Activated CD4-positive, alpha-beta T cell treated with anti-CD3 and anti-CD28 coated beads for 36 hours (primary cell): ENCODE measurements at regions not wholly inside any gene's neighbourhood (a gene's known extent, or its start where the extent isn't known, plus 50 kb on each side); places are given as distances from the start of the nearest gene placed in this dataset.
"Not testable (repeated sequence)": the region's sequence is repeated elsewhere in the genome, so short reads cannot be mapped to it uniquely, and the experiment has no call there.

Experiments used
- ATAC-seq: fragments of 200-7000 bp; cut with Tn5 transposase; one replicate; pipeline ENCODE4 v1.10.0; 2021; ENCODE audit warnings: mild to moderate bottlenecking, moderate library complexity
- CTCF ChIA-PET: fragments of 350-600 bp; sonication (Branson Sonifier 250); formaldehyde crosslinking; loops from one replicate; lab custom pipeline; 2021; ENCODE audit warnings: antibody characterized with exemption; lab: Charles Lee
- POLR2A ChIA-PET: fragments of 350-600 bp; sonication (Branson Sonifier 250); formaldehyde crosslinking; loops from one replicate; lab custom pipeline; 2021; ENCODE audit warnings: antibody characterized with exemption, inconsistent platforms; lab: Charles Lee
- DNase-seq: peaks from one replicate; pipeline ENCODE4 v3.0.0-alpha.2; 2020
- H3K27ac Mint-ChIP-seq: one replicate; pipeline ENCODE4 v1.8.0; 2021; ENCODE audit warnings: mixed read lengths
- H3K27me3 Mint-ChIP-seq: one replicate; pipeline ENCODE4 v1.8.0; 2021; ENCODE audit warnings: mixed read lengths
- H3K36me3 Mint-ChIP-seq: one replicate; pipeline ENCODE4 v1.8.0; 2021; ENCODE audit warnings: low read depth, mixed read lengths
- H3K4me1 Mint-ChIP-seq: one replicate; pipeline ENCODE4 v1.8.0; 2021; ENCODE audit warnings: mixed read lengths
- H3K4me3 Mint-ChIP-seq: one replicate; pipeline ENCODE4 v1.8.0; 2021; ENCODE audit warnings: mild to moderate bottlenecking, moderate library complexity, mixed read lengths
- H3K9me3 Mint-ChIP-seq: one replicate; pipeline ENCODE4 v1.8.0; 2021; ENCODE audit warnings: low read depth, mixed read lengths
- intact Hi-C, 2 experiments: fragments of 100-400 bp; cut with DNase I in 1 of 2; cut with micrococcal nuclease in 1 of 2; formaldehyde crosslinking; loops; one replicate each; pipeline versions ENCODE4 v1.14.2 to v1.15.1; 2022 to 2024; cut with DNase I, micrococcal nuclease

DNA sequence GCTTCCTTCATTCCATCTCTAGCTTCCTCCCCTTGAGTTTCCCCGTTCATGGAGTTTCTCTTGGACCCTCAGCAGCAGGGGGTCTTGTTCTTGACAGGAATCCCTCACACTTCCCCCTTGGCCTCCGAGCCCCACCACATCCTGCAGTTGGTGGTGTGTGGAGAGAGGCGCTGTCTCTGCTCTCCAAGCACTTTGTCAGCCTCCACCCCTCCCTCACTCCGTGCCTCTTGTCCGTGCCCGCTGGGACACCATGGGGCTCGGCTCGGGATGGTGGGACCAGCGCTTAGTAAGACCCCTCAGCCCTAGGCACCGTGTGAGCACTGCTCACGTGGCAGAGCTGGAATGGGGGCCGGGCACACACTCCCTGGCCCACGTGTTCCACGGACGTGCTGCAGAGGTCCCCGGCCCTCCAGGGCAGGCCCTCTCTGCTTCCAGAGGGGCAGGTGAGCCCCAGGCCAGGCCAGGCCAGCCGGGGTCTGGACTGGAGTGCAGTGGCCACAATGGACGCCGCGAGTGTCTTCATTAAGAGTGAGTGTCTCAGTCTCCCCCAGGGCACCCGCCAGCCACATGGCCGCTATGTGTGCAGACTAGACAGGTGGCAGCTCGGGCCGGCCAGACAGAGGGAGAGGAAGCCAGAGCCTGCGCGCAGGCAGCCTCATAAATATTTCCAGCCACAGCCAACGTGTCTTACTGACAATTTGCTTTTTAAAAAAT lies 123.3 kb downstream of the IGLL1 start:
- POLR2A ChIA-PET, H3K4me3 Mint-ChIP-seq, DNase-seq, H3K9me3 Mint-ChIP-seq, intact Hi-C loops, H3K36me3 Mint-ChIP-seq, H3K27ac Mint-ChIP-seq: not testable (repeated sequence)
- H3K4me1 Mint-ChIP-seq: peaks cover 11% of the 10 kb centered on the region
- peak; percentile 44 for ATAC-seq
- CTCF ChIA-PET: interaction anchor here (0.6 to 0.7 kb wide), 2 partner anchors 8 to 389 kb away, joined by 3 to 4 read pairs; no protein-coding TSS in a partner anchor
- peaks cover 20% of the 10 kb centered on the region for H3K27me3 Mint-ChIP-seq

GRCh38 chr22:23454345-23454744 lies 125.7 kb downstream of the IGLL1 start:
- ATAC-seq, POLR2A ChIA-PET, H3K36me3 Mint-ChIP-seq, H3K27ac Mint-ChIP-seq, intact Hi-C loops, H3K9me3 Mint-ChIP-seq, DNase-seq, H3K4me3 Mint-ChIP-seq: not testable (repeated sequence)
- H3K4me1 Mint-ChIP-seq: peaks cover 14% of the 10 kb centered on the region
- peaks cover 20% of the 10 kb centered on the region for H3K27me3 Mint-ChIP-seq
- CTCF ChIA-PET: interaction anchor here (0.6 kb wide), 1 partner anchor 1501 kb away, joined by 3 read pairs; no protein-coding TSS in a partner anchor

GRCh38 chr22:23453277-23453676 lies 126.8 kb downstream of the IGLL1 start:
- POLR2A ChIA-PET: no interaction called here
- H3K9me3 Mint-ChIP-seq: no peaks in the 10 kb centered on the region
- intact Hi-C loops: no loop called here

DNA sequence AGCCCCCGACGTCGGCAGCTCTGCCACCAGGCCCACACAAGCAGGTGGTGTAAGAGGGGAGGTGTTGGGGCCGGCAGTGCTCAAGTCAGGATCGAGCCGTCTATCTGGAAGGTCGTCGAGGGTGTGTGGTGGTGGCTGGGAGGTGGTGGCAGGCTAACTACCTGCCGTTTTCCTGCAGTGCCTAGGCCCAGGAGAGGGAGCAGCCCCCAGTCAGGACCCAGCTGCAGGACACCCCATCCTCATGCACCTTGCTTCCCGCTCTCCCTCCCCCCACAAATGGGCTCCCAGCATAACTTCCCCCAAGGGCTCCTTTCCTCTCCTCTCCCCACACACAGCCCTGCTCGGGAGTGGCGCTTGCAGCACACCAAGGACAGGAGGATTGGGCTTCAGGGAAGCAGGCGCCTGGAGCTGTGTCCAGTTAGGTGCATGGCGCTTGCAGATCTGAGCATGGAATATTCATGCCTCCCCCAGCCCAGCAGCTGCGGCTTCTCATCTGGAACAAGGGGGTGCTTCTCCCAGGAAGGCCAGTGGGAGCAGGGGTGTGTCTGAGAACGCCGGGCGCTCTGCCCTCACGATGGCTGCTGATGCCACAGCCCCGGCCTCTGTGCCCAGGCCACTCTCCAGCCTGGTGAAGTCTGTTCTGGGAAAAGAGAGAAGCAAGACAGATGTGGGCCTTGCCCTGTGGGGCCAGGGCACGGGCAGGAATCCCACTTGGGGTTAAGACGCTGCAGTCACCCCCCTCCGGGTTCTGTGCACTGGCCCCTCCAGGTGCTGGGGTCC lies 127.7 kb downstream of the IGLL1 start:
- H3K9me3 Mint-ChIP-seq: no peaks in the 10 kb centered on the region
- no peak overlapping the region for H3K27ac Mint-ChIP-seq
- ATAC-seq (no peak), DNase-seq (no peak)
- H3K36me3 Mint-ChIP-seq: no peaks in the 10 kb centered on the region
- H3K4me1 Mint-ChIP-seq: peaks cover 11% of the 10 kb centered on the region
- ChIA-PET POLR2A (no interaction called here), CTCF (no interaction called here)
- H3K27me3 Mint-ChIP-seq: peaks cover 15% of the 10 kb centered on the region
- no peak overlapping the region for H3K4me3 Mint-ChIP-seq
- intact Hi-C loops: no loop called here

More at GRCh38 chr22:23453277-23453676, 126.8 kb downstream of the IGLL1 start:
- DNase-seq (no peak), ATAC-seq (no peak)
- no peaks in the 10 kb centered on the region for H3K36me3 Mint-ChIP-seq
- H3K27ac Mint-ChIP-seq: no peak overlapping the region
- no peak overlapping the region for H3K4me3 Mint-ChIP-seq
- CTCF ChIA-PET: no interaction called here
- H3K27me3 Mint-ChIP-seq: peaks cover 20% of the 10 kb centered on the region
- H3K4me1 Mint-ChIP-seq: peaks cover 14% of the 10 kb centered on the region

- intact Hi-C loops: not testable (repeated sequence)
These were observed 128.4 kb downstream of the IGLL1 start for GRCh38 chr22:23451452-23452230.

DNA sequence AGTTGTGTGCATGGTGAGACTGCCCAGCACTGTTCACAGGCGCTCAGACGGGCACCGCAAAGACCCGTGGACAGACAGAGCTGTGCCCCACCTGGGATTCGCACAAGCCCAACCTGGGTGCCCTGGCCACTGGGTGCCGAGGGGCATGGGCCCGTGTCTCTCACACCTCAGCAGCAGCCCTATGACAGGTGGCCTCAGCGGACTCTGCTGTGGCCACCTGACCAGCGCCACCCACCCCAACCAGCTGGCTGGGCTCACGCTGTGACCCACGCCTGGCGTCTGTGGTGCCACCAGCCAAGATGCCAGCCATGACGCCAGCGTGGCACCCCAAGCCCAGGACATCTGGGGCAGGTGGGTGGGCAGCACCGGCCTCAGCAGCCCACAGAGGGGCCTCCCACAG lies 129.3 kb downstream of the IGLL1 start:
- DNase-seq, H3K4me3 Mint-ChIP-seq, H3K4me1 Mint-ChIP-seq, H3K9me3 Mint-ChIP-seq, POLR2A ChIA-PET, intact Hi-C loops, ATAC-seq, H3K27ac Mint-ChIP-seq, H3K27me3 Mint-ChIP-seq, H3K36me3 Mint-ChIP-seq, CTCF ChIA-PET: not testable (repeated sequence)

More at GRCh38 chr22:23451452-23452230, 128.4 kb downstream of the IGLL1 start:
- H3K27ac Mint-ChIP-seq, H3K4me3 Mint-ChIP-seq, H3K36me3 Mint-ChIP-seq, POLR2A ChIA-PET, CTCF ChIA-PET, H3K9me3 Mint-ChIP-seq, H3K4me1 Mint-ChIP-seq: not testable (repeated sequence)
- DNase-seq: peak; percentile 45
- peaks cover 10% of the 10 kb centered on the region for H3K27me3 Mint-ChIP-seq
- ATAC-seq: peak; percentile 83

DNA sequence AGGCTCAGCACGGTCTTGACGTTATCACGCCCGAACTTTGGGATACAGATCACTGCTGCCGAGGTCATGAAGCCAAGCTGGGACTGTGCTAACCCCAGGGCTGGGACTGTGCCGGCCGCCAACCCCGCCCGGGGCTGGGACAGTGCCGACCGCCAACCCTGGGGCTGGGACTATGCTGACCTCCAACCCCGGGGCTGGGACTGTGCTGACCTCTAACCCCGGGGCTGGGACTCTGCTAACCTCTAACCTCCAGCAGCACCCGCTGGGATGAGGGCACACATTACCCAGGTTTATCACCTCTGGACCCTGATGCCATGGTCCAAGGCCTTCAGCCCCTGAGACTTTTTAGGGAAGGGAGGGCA lies 129.7 kb downstream of the IGLL1 start:
- Mint-ChIP-seq H3K27me3 (peaks cover 5% of the 10 kb centered on the region), H3K36me3 (no peaks in the 10 kb centered on the region), H3K27ac (no peak overlapping the region), H3K9me3 (peaks cover 4% of the 10 kb centered on the region), H3K4me3 (no peak overlapping the region), H3K4me1 (peaks cover 2% of the 10 kb centered on the region)
- ATAC-seq (no peak), DNase-seq (no peak)
- intact Hi-C loops: no loop called here
- ChIA-PET CTCF (no interaction called here), POLR2A (no interaction called here)

- DNase-seq, H3K27me3 Mint-ChIP-seq, H3K36me3 Mint-ChIP-seq, CTCF ChIA-PET, H3K27ac Mint-ChIP-seq, POLR2A ChIA-PET, H3K4me3 Mint-ChIP-seq, H3K9me3 Mint-ChIP-seq, H3K4me1 Mint-ChIP-seq, ATAC-seq, intact Hi-C loops: not testable (repeated sequence)
These were observed 130.2 kb downstream of the IGLL1 start for GRCh38 chr22:23449748-23450433.

- H3K4me1 Mint-ChIP-seq, H3K27ac Mint-ChIP-seq, intact Hi-C loops, H3K9me3 Mint-ChIP-seq, CTCF ChIA-PET, H3K36me3 Mint-ChIP-seq, H3K4me3 Mint-ChIP-seq, ATAC-seq, H3K27me3 Mint-ChIP-seq, POLR2A ChIA-PET, DNase-seq: not testable (repeated sequence)
These were observed 131.4 kb downstream of the IGLL1 start for GRCh38 chr22:23448499-23449288.

GRCh38 chr22:23446796-23447350 lies 133.2 kb downstream of the IGLL1 start:
- POLR2A ChIA-PET: no interaction called here
- peaks cover 4% of the 10 kb centered on the region for H3K9me3 Mint-ChIP-seq
- H3K4me1 Mint-ChIP-seq: peaks cover 2% of the 10 kb centered on the region

More at GRCh38 chr22:23446796-23447350, 133.2 kb downstream of the IGLL1 start:
- Mint-ChIP-seq H3K4me3 (no peak overlapping the region), H3K27me3 (no peaks in the 10 kb centered on the region), H3K27ac (no peak overlapping the region), H3K36me3 (no peaks in the 10 kb centered on the region)
- CTCF ChIA-PET: no interaction called here
- ATAC-seq: no peak
- intact Hi-C loops: no loop called here
- no peak for DNase-seq
